NB4 (cell line): ENCODE measurements at regions not wholly inside any gene's neighbourhood (a gene's known extent, or its start where the extent isn't known, plus 50 kb on each side); places are given as distances from the start of the nearest gene placed in this dataset.

Experiments
- MYC ChIP-seq: IDR thresholded peaks from 2 replicates; pipeline ENCODE4 v1.6.1; 2011; ENCODE audit warnings: low read depth, low read length
- POLR2A ChIP-seq: IDR thresholded peaks from 2 replicates; pipeline ENCODE4 v1.6.1; 2011; ENCODE audit warnings: mild to moderate bottlenecking; ENCODE audit not compliant: insufficient read length; ENCODE audit errors: extremely low read depth
- TF ChIP-seq, protein P1 (sequence below): IDR thresholded peaks from one replicate; pipeline ENCODE4 v1.5.1; 2012; ENCODE audit warnings: low read depth, low read length

DNA sequence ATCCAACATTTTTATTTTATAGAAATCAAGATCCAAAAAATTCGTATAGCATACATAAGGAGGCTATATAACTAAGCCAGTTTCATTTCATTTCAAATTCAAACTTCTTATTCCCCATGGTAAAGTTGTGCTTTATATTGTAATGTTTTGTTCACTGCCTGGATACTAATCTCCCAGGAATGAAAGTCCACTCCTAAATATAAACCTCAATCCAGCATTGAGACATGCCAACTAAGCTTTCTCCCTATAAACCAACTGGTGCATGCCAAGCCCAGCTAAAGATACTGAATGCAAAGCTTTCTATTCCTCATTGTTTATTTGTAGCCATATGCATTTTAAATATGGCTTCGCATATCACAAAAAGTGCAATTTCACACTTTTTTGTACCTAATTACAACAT, 63.8 kb upstream of the INPP4B start:
- TF ChIP-seq, protein P1, sequence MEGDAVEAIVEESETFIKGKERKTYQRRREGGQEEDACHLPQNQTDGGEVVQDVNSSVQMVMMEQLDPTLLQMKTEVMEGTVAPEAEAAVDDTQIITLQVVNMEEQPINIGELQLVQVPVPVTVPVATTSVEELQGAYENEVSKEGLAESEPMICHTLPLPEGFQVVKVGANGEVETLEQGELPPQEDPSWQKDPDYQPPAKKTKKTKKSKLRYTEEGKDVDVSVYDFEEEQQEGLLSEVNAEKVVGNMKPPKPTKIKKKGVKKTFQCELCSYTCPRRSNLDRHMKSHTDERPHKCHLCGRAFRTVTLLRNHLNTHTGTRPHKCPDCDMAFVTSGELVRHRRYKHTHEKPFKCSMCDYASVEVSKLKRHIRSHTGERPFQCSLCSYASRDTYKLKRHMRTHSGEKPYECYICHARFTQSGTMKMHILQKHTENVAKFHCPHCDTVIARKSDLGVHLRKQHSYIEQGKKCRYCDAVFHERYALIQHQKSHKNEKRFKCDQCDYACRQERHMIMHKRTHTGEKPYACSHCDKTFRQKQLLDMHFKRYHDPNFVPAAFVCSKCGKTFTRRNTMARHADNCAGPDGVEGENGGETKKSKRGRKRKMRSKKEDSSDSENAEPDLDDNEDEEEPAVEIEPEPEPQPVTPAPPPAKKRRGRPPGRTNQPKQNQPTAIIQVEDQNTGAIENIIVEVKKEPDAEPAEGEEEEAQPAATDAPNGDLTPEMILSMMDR: no peak
- TF ChIP-seq MYC: no peak
- no peak for TF ChIP-seq POLR2A
